GM12878 (cell line): ENCODE measurements at regions not wholly inside any gene's neighbourhood (a gene's known extent, or its start where the extent isn't known, plus 50 kb on each side); places are given as distances from the start of the nearest gene placed in this dataset.

Experiments used
- ATAC-seq: fragments of 200-7000 bp; cut with Tn5 transposase; 3 replicates; pipeline ENCODE4 v1.9.1; 2020; ENCODE audit warnings: mild to moderate bottlenecking, moderate library complexity
- BruUV-seq: library from RNA; stranded (reverse); fragments of 400-500 nt; replicated peaks from 2 replicates; lab custom pipeline; 2021; lab: Mats Ljungman, UMichigan
- CTCF ChIA-PET: fragments of 300-600 bp; sonication (Branson Sonifier 250); formaldehyde crosslinking; extraction: SDS; loops from one replicate; lab custom pipeline; 2021; ENCODE audit warnings: inconsistent platforms; lab: Yijun Ruan, JAX
- POLR2A ChIA-PET: fragments of 350-600 bp; formaldehyde crosslinking; extraction: SDS; loops from one replicate; lab custom pipeline; 2021; ENCODE audit warnings: inconsistent platforms; lab: Charles Lee
- RAD21 ChIA-PET: fragments of 300-600 bp; sonication (Branson Sonifier 250); formaldehyde crosslinking; loops from one replicate; lab custom pipeline; 2023; ENCODE audit warnings: antibody characterized with exemption; ENCODE audit not compliant: unreplicated experiment; lab: Charles Lee
- SMC1A ChIA-PET: fragments of 300-600 bp; sonication (Branson Sonifier 250); formaldehyde crosslinking; loops from one replicate; lab custom pipeline; 2023; ENCODE audit not compliant: unreplicated experiment, uncharacterized antibody; lab: Charles Lee
- DNase-seq: peaks from one replicate; pipeline ENCODE4 v3.0.0-alpha.2; 2011; ENCODE audit warnings: low read depth, low spot score
- FAIRE-seq: peaks from 3 replicates; lab custom pipeline; 2011; peaks lifted over from hg19 to GRCh38; lab: Jason Lieb, UNC
- H2AFZ ChIP-seq: 2 replicates; pipeline ENCODE4 v1.6.0; 2011; ENCODE audit warnings: low read depth, low read length, control low read depth; ENCODE audit not compliant: control insufficient read depth
- H3K27ac ChIP-seq: 2 replicates; pipeline ENCODE4 v1.5.1; 2011; ENCODE audit warnings: control low read depth; ENCODE audit not compliant: control insufficient read depth, insufficient read depth
- H3K27me3 ChIP-seq, 2 experiments: replicated peaks in 1 of 2; 2 replicates each; pipeline versions ENCODE4 v1.6.0 to v1.6.1; 2011; ENCODE audit warnings: low read length in 1 of 2; ENCODE audit not compliant: control insufficient read depth in 2 of 2, insufficient read depth in 2 of 2
- H3K36me3 ChIP-seq, 2 experiments: 2 replicates each; pipeline ENCODE4 v1.5.1; 2011; ENCODE audit warnings: low read length in 1 of 2; ENCODE audit not compliant: control insufficient read depth in 2 of 2, insufficient read depth in 2 of 2
- H3K4me1 ChIP-seq: 2 replicates; pipeline ENCODE4 v1.6.1; 2011; ENCODE audit warnings: mild to moderate bottlenecking, low read length, moderate library complexity, mixed read lengths; ENCODE audit not compliant: control insufficient read depth, insufficient read depth
- H3K4me2 ChIP-seq: 2 replicates; pipeline ENCODE4 v1.6.0; 2011; ENCODE audit warnings: control low read depth; ENCODE audit not compliant: control insufficient read depth, insufficient read depth
- H3K4me3 ChIP-seq: fragments of 200-600 bp; sonication (generic); 2 replicates; pipeline ENCODE4 v1.5.1; 2016
- H3K79me2 ChIP-seq: 2 replicates; pipeline ENCODE4 v1.6.0; 2011; ENCODE audit warnings: low read length; ENCODE audit not compliant: control insufficient read depth, insufficient read depth
- H3K9ac ChIP-seq: 2 replicates; pipeline ENCODE4 v1.8.0; 2011; ENCODE audit warnings: low read length, control low read depth, mixed read lengths; ENCODE audit not compliant: control insufficient read depth, insufficient read depth
- H3K9me3 ChIP-seq: replicated peaks from 3 replicates; pipeline ENCODE4 v1.5.1; 2011; ENCODE audit warnings: mild to moderate bottlenecking, low read length; ENCODE audit not compliant: control insufficient read depth, insufficient read depth
- H4K20me1 ChIP-seq: 2 replicates; pipeline ENCODE4 v1.6.0; 2011; ENCODE audit not compliant: control insufficient read depth, insufficient read depth
- BCL11A ChIP-seq: IDR thresholded peaks from 2 replicates; pipeline ENCODE4 v1.6.1; 2011; ENCODE audit warnings: low read depth, low read length
- CBFB ChIP-seq: IDR thresholded peaks from 2 replicates; pipeline ENCODE4 v1.6.1; 2016; ENCODE audit warnings: antibody characterized with exemption, low read depth
- CBX5 ChIP-seq: sonication (generic); IDR thresholded peaks from 2 replicates; pipeline ENCODE4 v1.6.1; 2016; ENCODE audit warnings: low read depth, moderate library complexity, mild to moderate bottlenecking, inconsistent platforms
- E4F1 ChIP-seq: fragments of 450-650 bp; IDR thresholded peaks from 2 replicates; pipeline ENCODE4 v1.6.1; 2018; ENCODE audit warnings: borderline replicate concordance, mild to moderate bottlenecking; ENCODE audit not compliant: partially characterized antibody
- EP300 ChIP-seq, 2 experiments: fragments of 150-350 bp in 1 of 2; IDR thresholded peaks; 2 replicates each; pipeline ENCODE4 v1.6.1; 2011 to 2012; ENCODE audit warnings: low read depth in 2 of 2, low read length in 2 of 2, borderline replicate concordance in 1 of 2, improper control_type of control experiment in 1 of 2, inconsistent platforms in 1 of 2; ENCODE audit not compliant: control insufficient read depth in 1 of 2
- ESRRA ChIP-seq: IDR thresholded peaks from 2 replicates; pipeline ENCODE4 v1.6.1; 2012; ENCODE audit warnings: mild to moderate bottlenecking, low read length, improper control_type of control experiment
- GATAD2B ChIP-seq: fragments of 450-650 bp; conservative IDR thresholded peaks from 2 replicates; pipeline ENCODE4 v1.6.1; 2017; ENCODE audit warnings: low read depth, mild to moderate bottlenecking, moderate library complexity
- IRF3 ChIP-seq: fragments of 450-650 bp; IDR thresholded peaks from 2 replicates; pipeline ENCODE4 v1.6.1; 2014; ENCODE audit warnings: mild to moderate bottlenecking
- NFIC ChIP-seq: IDR thresholded peaks from 2 replicates; pipeline ENCODE4 v1.6.1; 2012; ENCODE audit warnings: low read depth, mild to moderate bottlenecking, inconsistent platforms, low read length, moderate library complexity
- NFXL1 ChIP-seq: fragments of 450-650 bp; IDR thresholded peaks from 2 replicates; pipeline ENCODE4 v1.6.1; 2017; ENCODE audit warnings: antibody characterized with exemption, mild to moderate bottlenecking, borderline replicate concordance
- NR2F1 ChIP-seq: fragments of 450-650 bp; conservative IDR thresholded peaks from 2 replicates; pipeline ENCODE4 v1.6.1; 2017; ENCODE audit warnings: mild to moderate bottlenecking
- POLR2A ChIP-seq: IDR thresholded peaks from 2 replicates; pipeline ENCODE4 v1.6.1; 2011; ENCODE audit warnings: low read depth, mild to moderate bottlenecking, low read length
- SMARCA5 ChIP-seq: fragments of 450-650 bp; IDR thresholded peaks from 2 replicates; pipeline ENCODE4 v1.6.1; 2017; ENCODE audit warnings: mild to moderate bottlenecking
- TCF7 ChIP-seq: IDR thresholded peaks from 2 replicates; pipeline ENCODE4 v1.6.1; 2014; ENCODE audit warnings: antibody characterized with exemption, borderline replicate concordance
- WGBS: methylation state at CpG from one replicate; pipeline ENCODE4 v1.1.6; 2016; ENCODE audit warnings: low lambda C conversion rate; ENCODE audit not compliant: insufficient replicate concordance, insufficient coverage; ENCODE audit errors: missing lambda C conversion rate; 5-methylcytosine and 5-hydroxymethylcytosine counted together
- in situ Hi-C: fragments of 300-500 bp; cut with MboI; formaldehyde crosslinking; loops from 9 replicates; pipeline ENCODE4 v1.14.3; 2018; ENCODE audit warnings: mixed read lengths
- intact Hi-C: fragments of 100-400 bp; cut with micrococcal nuclease; formaldehyde crosslinking; loops from one replicate; pipeline ENCODE4 v1.14.2; 2022; ENCODE audit not compliant: unreplicated experiment
- TF ChIP-seq, protein P1 (sequence below): fragments of 450-650 bp; formaldehyde crosslinking; IDR thresholded peaks from 2 replicates; pipeline ENCODE4 v1.4.0; 2022; ENCODE audit warnings: mild to moderate bottlenecking, moderate library complexity
- TF ChIP-seq, protein P2 (sequence below): fragments of 450-650 bp; IDR thresholded peaks from 2 replicates; pipeline ENCODE4 v1.6.1; 2017; ENCODE audit warnings: antibody characterized with exemption, mild to moderate bottlenecking, moderate library complexity

- no peaks in the 10 kb centered on the region for H4K20me1 ChIP-seq
- H3K4me3 ChIP-seq, result no peak overlapping the region
- POLR2A ChIA-PET, result no interaction called here
- WGBS, result 50% methylated on average over 4 of the region's 4 CpGs
- BruUV-seq, result no TSS peak
- H3K27ac ChIP-seq, result no peak overlapping the region
- intact Hi-C loops, result loop anchor here (10.0 kb wide), 1 partner anchor 190 kb away; no protein-coding TSS in a partner anchor
- H3K27me3 ChIP-seq, result no peaks in the 10 kb centered on the region
- H3K4me1 ChIP-seq, result no peaks in the 10 kb centered on the region
- no peaks in the 10 kb centered on the region for H3K79me2 ChIP-seq
- FAIRE-seq, result no peak
- no peak for ATAC-seq
- H3K4me2 ChIP-seq, result no peak overlapping the region
- in situ Hi-C loops, result no loop called here
- no peaks in the 10 kb centered on the region for H3K36me3 ChIP-seq
- H2AFZ ChIP-seq, result no peak overlapping the region
- TF ChIP-seq NFIC, result no peak
- TF ChIP-seq CBFB, result no peak
- TF ChIP-seq IRF3, result no peak
- no peak for TF ChIP-seq GATAD2B
- TF ChIP-seq SMARCA5, result no peak
- no peak for TF ChIP-seq POLR2A
- TF ChIP-seq NR2F1, result no peak
- no peak for TF ChIP-seq EP300 (IDR thresholded peaks at IDR 0.05; ENCODE audit: borderline replicate concordance in 1 of 2, control insufficient read depth in 1 of 2, low read depth in 2 of 2, low read length in 2 of 2)
- no peak for TF ChIP-seq TCF7
- no peak for TF ChIP-seq BCL11A
- TF ChIP-seq NFXL1, result no peak
- no peak for TF ChIP-seq E4F1
- TF ChIP-seq ESRRA, result no peak
- TF ChIP-seq, protein P1, sequence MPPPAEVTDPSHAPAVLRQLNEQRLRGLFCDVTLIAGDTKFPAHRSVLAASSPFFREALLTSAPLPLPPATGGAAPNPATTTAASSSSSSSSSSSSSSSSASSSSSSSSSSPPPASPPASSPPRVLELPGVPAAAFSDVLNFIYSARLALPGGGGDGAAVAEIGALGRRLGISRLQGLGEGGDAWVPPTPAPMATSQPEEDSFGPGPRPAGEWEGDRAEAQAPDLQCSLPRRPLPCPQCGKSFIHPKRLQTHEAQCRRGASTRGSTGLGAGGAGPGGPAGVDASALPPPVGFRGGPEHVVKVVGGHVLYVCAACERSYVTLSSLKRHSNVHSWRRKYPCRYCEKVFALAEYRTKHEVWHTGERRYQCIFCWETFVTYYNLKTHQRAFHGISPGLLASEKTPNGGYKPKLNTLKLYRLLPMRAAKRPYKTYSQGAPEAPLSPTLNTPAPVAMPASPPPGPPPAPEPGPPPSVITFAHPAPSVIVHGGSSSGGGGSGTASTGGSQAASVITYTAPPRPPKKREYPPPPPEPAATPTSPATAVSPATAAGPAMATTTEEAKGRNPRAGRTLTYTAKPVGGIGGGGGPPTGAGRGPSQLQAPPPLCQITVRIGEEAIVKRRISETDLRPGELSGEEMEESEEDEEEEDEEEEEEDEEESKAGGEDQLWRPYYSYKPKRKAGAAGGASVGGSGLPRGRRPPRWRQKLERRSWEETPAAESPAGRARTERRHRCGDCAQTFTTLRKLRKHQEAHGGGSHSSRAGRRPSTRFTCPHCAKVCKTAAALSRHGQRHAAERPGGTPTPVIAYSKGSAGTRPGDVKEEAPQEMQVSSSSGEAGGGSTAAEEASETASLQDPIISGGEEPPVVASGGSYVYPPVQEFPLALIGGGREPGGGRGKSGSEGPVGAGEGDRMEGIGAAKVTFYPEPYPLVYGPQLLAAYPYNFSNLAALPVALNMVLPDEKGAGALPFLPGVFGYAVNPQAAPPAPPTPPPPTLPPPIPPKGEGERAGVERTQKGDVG (CRISPR knock-in tag), result no peak
- TF ChIP-seq, protein P2, sequence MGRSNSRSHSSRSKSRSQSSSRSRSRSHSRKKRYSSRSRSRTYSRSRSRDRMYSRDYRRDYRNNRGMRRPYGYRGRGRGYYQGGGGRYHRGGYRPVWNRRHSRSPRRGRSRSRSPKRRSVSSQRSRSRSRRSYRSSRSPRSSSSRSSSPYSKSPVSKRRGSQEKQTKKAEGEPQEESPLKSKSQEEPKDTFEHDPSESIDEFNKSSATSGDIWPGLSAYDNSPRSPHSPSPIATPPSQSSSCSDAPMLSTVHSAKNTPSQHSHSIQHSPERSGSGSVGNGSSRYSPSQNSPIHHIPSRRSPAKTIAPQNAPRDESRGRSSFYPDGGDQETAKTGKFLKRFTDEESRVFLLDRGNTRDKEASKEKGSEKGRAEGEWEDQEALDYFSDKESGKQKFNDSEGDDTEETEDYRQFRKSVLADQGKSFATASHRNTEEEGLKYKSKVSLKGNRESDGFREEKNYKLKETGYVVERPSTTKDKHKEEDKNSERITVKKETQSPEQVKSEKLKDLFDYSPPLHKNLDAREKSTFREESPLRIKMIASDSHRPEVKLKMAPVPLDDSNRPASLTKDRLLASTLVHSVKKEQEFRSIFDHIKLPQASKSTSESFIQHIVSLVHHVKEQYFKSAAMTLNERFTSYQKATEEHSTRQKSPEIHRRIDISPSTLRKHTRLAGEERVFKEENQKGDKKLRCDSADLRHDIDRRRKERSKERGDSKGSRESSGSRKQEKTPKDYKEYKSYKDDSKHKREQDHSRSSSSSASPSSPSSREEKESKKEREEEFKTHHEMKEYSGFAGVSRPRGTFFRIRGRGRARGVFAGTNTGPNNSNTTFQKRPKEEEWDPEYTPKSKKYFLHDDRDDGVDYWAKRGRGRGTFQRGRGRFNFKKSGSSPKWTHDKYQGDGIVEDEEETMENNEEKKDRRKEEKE, result no peak
- TF ChIP-seq CBX5, result no peak
- no peaks in the 10 kb centered on the region for H3K9me3 ChIP-seq
- H3K9ac ChIP-seq, result no peak overlapping the region
- RAD21 ChIA-PET, result no interaction called here
- SMC1A ChIA-PET, result no interaction called here
- no peak for DNase-seq
- CTCF ChIA-PET, result no interaction called here
These were observed 322.5 kb upstream of the CPXCR1 start for GRCh38 chrX:88424541-88424940.
